Activated T-helper 2 cell treated with anti-CD3 and anti-CD28 coated beads, Interferon-gamma antibody, Interleukin-2, Interleukin-4, amounts not matched to agents 10 μg/mL and 5 μg/mL and 100 μg/mL, durations not matched to agents 14 hours and 24 hours and 36 hours (primary cell): ENCODE measurements at regions not wholly inside any gene's neighbourhood (a gene's known extent, or its start where the extent isn't known, plus 50 kb on each side); places are given as distances from the start of the nearest gene placed in this dataset.

Source experiments
- DNase-seq: peaks from one replicate; pipeline ENCODE4 v3.0.0; 2021; ENCODE audit warnings: low spot score
- H3K27ac Mint-ChIP-seq: one replicate; pipeline ENCODE4 v1.8.0; 2021; ENCODE audit warnings: mixed read lengths
- H3K27me3 Mint-ChIP-seq: one replicate; pipeline ENCODE4 v1.8.0; 2021; ENCODE audit warnings: low read depth, mixed read lengths
- H3K36me3 Mint-ChIP-seq: one replicate; pipeline ENCODE4 v1.8.0; 2021; ENCODE audit warnings: low read depth, mixed read lengths
- H3K4me1 Mint-ChIP-seq: one replicate; pipeline ENCODE4 v1.8.0; 2021; ENCODE audit warnings: low read depth, mixed read lengths
- H3K4me3 Mint-ChIP-seq: one replicate; pipeline ENCODE4 v1.8.0; 2021; ENCODE audit warnings: low read depth, mild to moderate bottlenecking, moderate library complexity, mixed read lengths
- H3K9me3 Mint-ChIP-seq: one replicate; pipeline ENCODE4 v1.8.0; 2021; ENCODE audit warnings: mixed read lengths
- intact Hi-C: fragments of 100-400 bp; cut with micrococcal nuclease; formaldehyde crosslinking; loops from one replicate; pipeline ENCODE4 v1.15.1; 2023

- intact Hi-C loops: no loop called here
- no peak overlapping the region for H3K4me3 Mint-ChIP-seq
- H3K27me3 Mint-ChIP-seq: no peaks in the 10 kb centered on the region
- H3K4me1 Mint-ChIP-seq: no peaks in the 10 kb centered on the region
- H3K9me3 Mint-ChIP-seq: no peaks in the 10 kb centered on the region
- DNase-seq: no peak
- H3K36me3 Mint-ChIP-seq: no peaks in the 10 kb centered on the region
- no peak overlapping the region for H3K27ac Mint-ChIP-seq
Measured at GRCh38 chr19:29442910-29443309, 82.9 kb upstream of the VSTM2B start.

- Mint-ChIP-seq H3K4me1 (no peaks in the 10 kb centered on the region), H3K9me3 (no peaks in the 10 kb centered on the region), H3K27me3 (no peaks in the 10 kb centered on the region), H3K4me3 (no peak overlapping the region), H3K36me3 (no peaks in the 10 kb centered on the region), H3K27ac (no peak overlapping the region)
- DNase-seq: no peak
- intact Hi-C loops: no loop called here
Measured at GRCh38 chr19:29445246-29445645, 80.5 kb upstream of the VSTM2B start.

- DNase-seq: no peak
- no peaks in the 10 kb centered on the region for H3K27me3 Mint-ChIP-seq
- H3K36me3 Mint-ChIP-seq: no peaks in the 10 kb centered on the region
- intact Hi-C loops: no loop called here
- no peaks in the 10 kb centered on the region for H3K9me3 Mint-ChIP-seq
- no peak overlapping the region for H3K27ac Mint-ChIP-seq
- H3K4me1 Mint-ChIP-seq: no peaks in the 10 kb centered on the region
- H3K4me3 Mint-ChIP-seq: no peak overlapping the region
Measured at GRCh38 chr19:29446361-29446760, 79.4 kb upstream of the VSTM2B start.

GRCh38 chr19:29448046-29448445 is 77.7 kb upstream of the VSTM2B start:
- H3K4me1 Mint-ChIP-seq: no peaks in the 10 kb centered on the region
- no peaks in the 10 kb centered on the region for H3K9me3 Mint-ChIP-seq
- no peaks in the 10 kb centered on the region for H3K27me3 Mint-ChIP-seq
- no peak overlapping the region for H3K27ac Mint-ChIP-seq
- H3K4me3 Mint-ChIP-seq: no peak overlapping the region
- no peaks in the 10 kb centered on the region for H3K36me3 Mint-ChIP-seq
- intact Hi-C loops: no loop called here
- DNase-seq: no peak

DNA sequence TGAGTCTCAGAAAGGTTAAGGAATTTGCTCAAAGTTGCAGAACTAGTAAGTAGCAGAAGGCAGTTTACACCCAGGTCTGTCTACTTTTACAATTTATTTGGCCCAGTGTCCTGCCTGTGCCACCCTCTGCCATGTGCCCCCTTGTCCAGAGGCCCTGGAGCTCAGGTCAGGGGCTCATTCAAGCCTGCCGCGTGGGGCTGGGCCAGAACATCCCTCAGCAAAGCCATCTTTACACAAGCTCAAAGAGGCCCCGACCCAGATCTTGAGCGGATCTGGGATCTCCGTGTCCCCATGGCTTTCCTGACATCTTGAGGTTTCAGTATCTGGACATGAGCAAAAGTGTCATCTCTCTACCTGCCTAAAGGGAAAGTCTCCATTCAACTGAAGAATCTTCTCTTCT is 76.4 kb upstream of the VSTM2B start:
- Mint-ChIP-seq H3K36me3 (no peaks in the 10 kb centered on the region), H3K4me1 (no peaks in the 10 kb centered on the region), H3K9me3 (no peaks in the 10 kb centered on the region), H3K27ac (no peak overlapping the region), H3K4me3 (no peak overlapping the region), H3K27me3 (no peaks in the 10 kb centered on the region)
- no peak for DNase-seq
- intact Hi-C loops: no loop called here

DNA sequence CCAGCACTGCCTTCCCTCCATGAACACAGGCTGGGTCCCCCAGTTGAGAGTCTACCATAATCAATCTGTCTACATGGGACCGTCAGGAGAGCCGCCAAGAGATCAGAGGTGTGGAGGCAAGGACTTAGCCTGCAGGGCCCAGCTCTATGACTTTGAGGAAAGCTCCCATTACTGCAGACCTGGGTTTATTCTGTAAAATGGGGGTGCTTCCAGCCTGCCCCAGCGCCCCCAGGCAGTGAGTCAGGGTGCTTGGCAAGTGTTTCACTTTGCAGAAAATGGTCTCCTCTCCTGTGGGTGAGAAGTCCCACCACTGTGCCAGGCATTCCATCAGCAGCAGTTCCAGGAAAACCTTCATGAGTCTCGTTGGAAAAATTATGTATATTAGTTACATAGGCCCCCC is 75.5 kb upstream of the VSTM2B start:
- Mint-ChIP-seq H3K36me3 (no peaks in the 10 kb centered on the region), H3K4me3 (no peak overlapping the region), H3K4me1 (no peaks in the 10 kb centered on the region), H3K9me3 (no peaks in the 10 kb centered on the region), H3K27me3 (no peaks in the 10 kb centered on the region), H3K27ac (no peak overlapping the region)
- DNase-seq: no peak
- intact Hi-C loops: no loop called here

DNA sequence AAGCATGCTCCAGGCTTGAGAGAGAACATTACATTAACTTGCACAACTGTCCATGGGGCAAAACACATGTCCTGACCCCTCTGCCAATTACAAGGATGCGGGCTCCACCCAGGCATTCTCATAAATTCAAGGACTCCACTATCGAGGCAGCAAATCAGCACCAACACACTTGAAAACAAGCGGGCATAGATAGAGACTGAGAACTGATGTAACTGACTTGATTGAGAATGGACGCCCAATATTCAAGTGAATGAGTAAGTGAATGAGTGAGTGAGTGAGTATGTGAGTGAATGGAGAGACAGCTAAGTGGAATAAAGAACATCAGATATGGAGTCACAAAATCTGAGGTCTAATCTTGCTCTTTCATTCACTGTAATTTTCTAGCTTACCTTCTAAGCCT is 75.0 kb upstream of the VSTM2B start:
- Mint-ChIP-seq H3K27me3 (no peaks in the 10 kb centered on the region), H3K4me3 (no peak overlapping the region), H3K36me3 (no peaks in the 10 kb centered on the region), H3K9me3 (no peaks in the 10 kb centered on the region), H3K27ac (no peak overlapping the region), H3K4me1 (no peaks in the 10 kb centered on the region)
- intact Hi-C loops: no loop called here
- no peak for DNase-seq

DNA sequence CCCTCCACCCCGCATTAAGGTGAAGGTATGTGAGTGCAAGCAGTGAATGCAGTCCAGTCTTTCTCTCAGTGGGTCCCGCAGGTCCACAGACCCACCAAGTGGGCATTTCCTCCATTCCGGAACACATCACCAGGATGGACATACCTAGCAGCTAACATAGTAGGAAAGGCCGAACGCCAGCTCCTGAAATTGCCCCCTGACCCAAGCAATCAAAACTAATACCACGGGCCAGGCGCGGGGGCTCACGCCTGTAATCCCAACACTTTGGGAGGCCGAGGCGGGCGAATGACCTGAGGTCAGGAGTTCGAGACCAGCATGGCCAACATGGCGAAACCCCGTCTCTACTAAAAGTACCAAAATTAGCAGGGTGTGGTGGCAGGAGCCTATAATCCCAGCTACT is 71.7 kb upstream of the VSTM2B start:
- H3K4me1 Mint-ChIP-seq: no peaks in the 10 kb centered on the region
- H3K27me3 Mint-ChIP-seq: no peaks in the 10 kb centered on the region
- no peak for DNase-seq

GRCh38 chr19:29457413-29457812 is 68.4 kb upstream of the VSTM2B start:
- peaks cover 18% of the 10 kb centered on the region for H3K9me3 Mint-ChIP-seq
- H3K27me3 Mint-ChIP-seq: no peaks in the 10 kb centered on the region
- no peak for DNase-seq
- no peak overlapping the region for H3K4me3 Mint-ChIP-seq
- intact Hi-C loops: no loop called here
- no peaks in the 10 kb centered on the region for H3K4me1 Mint-ChIP-seq
- no peaks in the 10 kb centered on the region for H3K36me3 Mint-ChIP-seq
- no peak overlapping the region for H3K27ac Mint-ChIP-seq

More for the DNA sequence above, 71.7 kb upstream of the VSTM2B start:
- intact Hi-C loops: no loop called here
- H3K9me3 Mint-ChIP-seq: peaks cover 18% of the 10 kb centered on the region
- H3K27ac Mint-ChIP-seq: no peak overlapping the region
- no peak overlapping the region for H3K4me3 Mint-ChIP-seq
- no peaks in the 10 kb centered on the region for H3K36me3 Mint-ChIP-seq

DNA sequence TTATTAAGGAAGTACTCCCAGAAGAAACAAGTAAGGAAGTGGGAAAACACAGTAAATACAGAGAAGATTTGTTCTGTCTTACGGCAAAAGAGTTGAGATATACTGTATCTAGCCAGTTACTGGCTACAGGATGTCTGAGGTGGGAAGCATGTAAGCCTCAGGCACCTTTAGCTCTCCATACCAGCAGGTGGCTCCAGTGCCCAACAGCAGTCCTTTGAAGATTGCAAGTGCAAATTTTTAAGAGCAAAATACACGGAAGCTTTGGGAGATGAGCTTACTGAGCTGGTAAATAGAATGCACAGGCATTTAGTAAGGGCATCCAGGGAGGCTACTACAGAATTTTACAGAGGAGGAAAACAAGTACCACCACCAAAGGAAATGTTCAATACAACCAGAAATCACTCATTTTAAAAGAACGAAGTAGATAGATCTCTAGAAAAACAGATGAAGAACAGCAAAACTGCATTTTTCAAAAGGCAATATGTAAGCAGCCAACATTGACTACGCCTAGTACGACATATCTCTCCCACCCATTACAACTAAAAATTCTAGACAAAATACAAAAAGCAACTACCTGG is 57.9 kb upstream of the VSTM2B start:
- H3K27me3 Mint-ChIP-seq: peaks cover 13% of the 10 kb centered on the region
- intact Hi-C loops: loop anchor here (5.0 kb wide), 1 partner anchor 59 kb away; the partner anchor contains the start of gene VSTM2B
- H3K9me3 Mint-ChIP-seq: no peaks in the 10 kb centered on the region
- H3K27ac Mint-ChIP-seq: no peak overlapping the region
- H3K36me3 Mint-ChIP-seq: no peaks in the 10 kb centered on the region
- no peak for DNase-seq
- H3K4me1 Mint-ChIP-seq: no peaks in the 10 kb centered on the region
- H3K4me3 Mint-ChIP-seq: no peak overlapping the region

DNA sequence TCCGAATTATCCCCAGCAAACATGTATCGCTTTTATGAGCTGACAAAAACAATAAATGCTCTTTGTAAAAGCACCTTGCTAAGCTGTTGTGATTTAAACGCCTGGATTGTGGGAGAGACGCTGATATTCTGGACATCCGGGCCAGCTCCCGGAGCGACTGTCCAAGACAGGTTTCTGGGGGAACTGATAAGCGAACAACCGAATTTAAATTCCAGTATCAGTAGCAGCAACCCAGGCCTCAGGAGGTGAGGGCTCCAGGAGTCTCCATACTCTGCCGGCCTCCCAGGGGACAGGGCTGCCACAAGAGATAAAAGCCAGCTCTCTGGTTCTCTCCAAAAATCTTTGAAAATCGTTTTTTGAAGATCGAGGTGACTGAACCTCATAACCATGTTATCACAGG is 50.3 kb upstream of the VSTM2B start:
- DNase-seq: no peak
- intact Hi-C loops: no loop called here
- Mint-ChIP-seq H3K36me3 (no peaks in the 10 kb centered on the region), H3K27me3 (peaks cover 2% of the 10 kb centered on the region), H3K9me3 (no peaks in the 10 kb centered on the region), H3K4me3 (no peak overlapping the region), H3K4me1 (no peaks in the 10 kb centered on the region), H3K27ac (no peak overlapping the region)
